Stomach (tissue), 4 donors: ENCODE measurements at regions not wholly inside any gene's neighbourhood (a gene's known extent, or its start where the extent isn't known, plus 50 kb on each side); places are given as distances from the start of the nearest gene placed in this dataset.

Experiments
- EP300 ChIP-seq: sonication (generic); formaldehyde crosslinking; IDR thresholded peaks from one replicate; pipeline ENCODE4 v1.6.1; 2017; ENCODE audit warnings: antibody characterized with exemption
- POLR2A ChIP-seq, 4 donors: fragments of 450-650 bp; IDR thresholded peaks; one replicate each; pipeline ENCODE4 v1.6.1; 2016; ENCODE audit warnings: antibody characterized with exemption in 4 of 4, control low read depth in 2 of 4, mild to moderate bottlenecking in 1 of 4, moderate library complexity in 1 of 4
- POLR2AphosphoS5 ChIP-seq, 3 donors: sonication (generic); formaldehyde crosslinking; IDR thresholded peaks; one replicate each; pipeline ENCODE4 v1.6.1; 2016; ENCODE audit warnings: antibody characterized with exemption in 3 of 3
- TF ChIP-seq, protein P1 (sequence below), 7 experiments: fragments of 450-650 bp in 4 of 7; fragments of 200-600 bp in 3 of 7; sonication (generic) in 3 of 7; IDR thresholded peaks; one replicate each; pipeline ENCODE4 v1.5.1; 2016 to 2019; ENCODE audit warnings: antibody characterized with exemption in 7 of 7, control low read depth in 2 of 7, mild to moderate bottlenecking in 1 of 7

- TF ChIP-seq, protein P1, sequence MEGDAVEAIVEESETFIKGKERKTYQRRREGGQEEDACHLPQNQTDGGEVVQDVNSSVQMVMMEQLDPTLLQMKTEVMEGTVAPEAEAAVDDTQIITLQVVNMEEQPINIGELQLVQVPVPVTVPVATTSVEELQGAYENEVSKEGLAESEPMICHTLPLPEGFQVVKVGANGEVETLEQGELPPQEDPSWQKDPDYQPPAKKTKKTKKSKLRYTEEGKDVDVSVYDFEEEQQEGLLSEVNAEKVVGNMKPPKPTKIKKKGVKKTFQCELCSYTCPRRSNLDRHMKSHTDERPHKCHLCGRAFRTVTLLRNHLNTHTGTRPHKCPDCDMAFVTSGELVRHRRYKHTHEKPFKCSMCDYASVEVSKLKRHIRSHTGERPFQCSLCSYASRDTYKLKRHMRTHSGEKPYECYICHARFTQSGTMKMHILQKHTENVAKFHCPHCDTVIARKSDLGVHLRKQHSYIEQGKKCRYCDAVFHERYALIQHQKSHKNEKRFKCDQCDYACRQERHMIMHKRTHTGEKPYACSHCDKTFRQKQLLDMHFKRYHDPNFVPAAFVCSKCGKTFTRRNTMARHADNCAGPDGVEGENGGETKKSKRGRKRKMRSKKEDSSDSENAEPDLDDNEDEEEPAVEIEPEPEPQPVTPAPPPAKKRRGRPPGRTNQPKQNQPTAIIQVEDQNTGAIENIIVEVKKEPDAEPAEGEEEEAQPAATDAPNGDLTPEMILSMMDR (IDR thresholded peaks at IDR 0.05): no peak
- no peak for TF ChIP-seq POLR2A (IDR thresholded peaks at IDR 0.05)
- TF ChIP-seq EP300: no peak
- no peak for TF ChIP-seq POLR2AphosphoS5 (IDR thresholded peaks at IDR 0.05)
These were observed 238.6 kb upstream of the CRY1 start for GRCh38 chr12:107331912-107332311.
